OCI-LY7 (cell line): ENCODE measurements at regions not wholly inside any gene's neighbourhood (a gene's known extent, or its start where the extent isn't known, plus 50 kb on each side); places are given as distances from the start of the nearest gene placed in this dataset.

Experiments used
- BruUV-seq: library from RNA; stranded (reverse); fragments of 400-500 nt; replicated peaks from 2 replicates; lab custom pipeline; 2021; lab: Mats Ljungman, UMichigan
- CTCF ChIA-PET: fragments of 300-600 bp; sonication (Branson Sonifier 250); formaldehyde crosslinking; loops from one replicate; lab custom pipeline; 2022; ENCODE audit warnings: antibody characterized with exemption; ENCODE audit not compliant: unreplicated experiment; lab: Charles Lee
- POLR2A ChIA-PET: fragments of 300-600 bp; sonication (Branson Sonifier 250); formaldehyde crosslinking; loops from one replicate; lab custom pipeline; 2022; ENCODE audit warnings: antibody characterized with exemption; lab: Charles Lee
- DNase-seq: peaks from one replicate; pipeline ENCODE4 v3.0.0-alpha.2; 2015; ENCODE audit warnings: low spot score
- H2AFZ ChIP-seq: fragments of 200-600 bp; sonication (generic), shearing (Covaris generic); 2 replicates; pipeline ENCODE4 v1.6.1; 2014; ENCODE audit warnings: mild to moderate bottlenecking, antibody characterized with exemption, low read length, moderate library complexity
- H3K27ac ChIP-seq: fragments of 200-600 bp; sonication (generic); 2 replicates; pipeline ENCODE4 v1.5.1; 2014; ENCODE audit warnings: mixed run types, low read depth, mild to moderate bottlenecking, moderate library complexity, low read length, inconsistent platforms; ENCODE audit not compliant: poor library complexity, severe bottlenecking
- H3K36me3 ChIP-seq: fragments of 200-600 bp; sonication (generic); 2 replicates; pipeline ENCODE4 v1.6.1; 2014; ENCODE audit warnings: mild to moderate bottlenecking, antibody characterized with exemption, low read length, moderate library complexity, mixed read lengths; ENCODE audit not compliant: insufficient read depth
- H3K4me1 ChIP-seq: fragments of 200-600 bp; sonication (generic); 2 replicates; pipeline ENCODE4 v1.5.1; 2014; ENCODE audit warnings: mild to moderate bottlenecking, low read length; ENCODE audit not compliant: insufficient read depth, poor library complexity, severe bottlenecking
- H3K4me2 ChIP-seq: fragments of 200-600 bp; sonication (generic); 2 replicates; pipeline ENCODE4 v1.6.1; 2014; ENCODE audit warnings: mild to moderate bottlenecking, low read length
- H3K4me3 ChIP-seq: fragments of 200-600 bp; sonication (generic); 2 replicates; pipeline ENCODE4 v1.5.1; 2014; ENCODE audit warnings: mild to moderate bottlenecking, low read depth, low read length; ENCODE audit not compliant: poor library complexity, severe bottlenecking
- H3K79me2 ChIP-seq: fragments of 200-600 bp; sonication (generic); 2 replicates; pipeline ENCODE4 v1.6.1; 2016; ENCODE audit warnings: low read depth, mild to moderate bottlenecking, low read length, moderate library complexity, mixed read lengths; ENCODE audit not compliant: insufficient read depth
- H3K9me2 ChIP-seq: fragments of 200-600 bp; sonication (generic); 2 replicates; pipeline ENCODE4 v1.6.1; 2016; ENCODE audit warnings: mild to moderate bottlenecking, low read length, mixed read lengths; ENCODE audit not compliant: insufficient read depth
- H3K9me3 ChIP-seq: fragments of 200-600 bp; sonication (generic); 2 replicates; pipeline ENCODE4 v1.6.1; 2014; ENCODE audit warnings: mild to moderate bottlenecking, mixed run types, low read length, mixed read lengths
- H4K20me1 ChIP-seq: fragments of 200-600 bp; sonication (generic); 2 replicates; pipeline ENCODE4 v1.6.1; 2014; ENCODE audit warnings: mild to moderate bottlenecking, antibody characterized with exemption, low read length, moderate library complexity, mixed read lengths; ENCODE audit not compliant: insufficient read depth
- EZH2phosphoT487 ChIP-seq: fragments of 200-600 bp; sonication (generic); IDR thresholded peaks from 2 replicates; pipeline ENCODE4 v1.6.1; 2018; ENCODE audit warnings: low read depth, borderline replicate concordance, mild to moderate bottlenecking, mixed run types, antibody characterized with exemption, low read length, moderate library complexity, mixed read lengths
- intact Hi-C: fragments of 100-400 bp; cut with micrococcal nuclease; formaldehyde crosslinking; loops from one replicate; pipeline ENCODE4 v1.10.0; 2022; ENCODE audit not compliant: unreplicated experiment
- TF ChIP-seq, protein P1 (sequence below): fragments of 200-600 bp; sonication (generic); conservative IDR thresholded peaks from 2 replicates; pipeline ENCODE4 v1.5.1; 2014; ENCODE audit warnings: mild to moderate bottlenecking, antibody characterized with exemption, low read length, moderate library complexity, mixed read lengths

DNA sequence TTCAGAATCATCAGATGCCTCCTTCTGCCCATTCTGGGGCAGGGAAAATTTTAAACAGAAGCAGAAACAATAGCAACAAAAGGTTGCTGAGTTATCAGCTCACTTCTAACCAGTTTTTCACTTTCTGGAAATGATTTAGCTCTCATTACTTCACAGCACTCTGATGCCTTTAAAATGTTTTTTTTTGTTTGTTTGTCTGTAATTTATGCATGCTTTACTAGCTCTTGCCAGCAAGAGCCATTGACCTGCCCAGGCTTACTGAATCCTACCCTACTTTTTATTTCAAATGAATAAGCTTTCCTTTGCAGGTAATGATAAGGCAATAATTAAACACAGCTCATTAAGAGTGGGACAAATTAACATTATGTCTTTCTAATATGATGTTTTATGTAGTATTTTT is 466.1 kb upstream of the NOVA1 start:
- Histone ChIP-seq H2AFZ (no peak overlapping the region), H3K4me3 (no peak overlapping the region), H3K4me2 (no peak overlapping the region), H3K4me1 (no peaks in the 10 kb centered on the region), H3K9me3 (0 out of 2 replicates have a peak, but pooled peaks cover 6% of the 10 kb centered on the region), H3K36me3 (no peaks in the 10 kb centered on the region), H3K79me2 (no peaks in the 10 kb centered on the region), H3K9me2 (no peaks in the 10 kb centered on the region), H3K27ac (no peak overlapping the region), H4K20me1 (no peaks in the 10 kb centered on the region)
- no peak for TF ChIP-seq EZH2phosphoT487
- TF ChIP-seq, protein P1, sequence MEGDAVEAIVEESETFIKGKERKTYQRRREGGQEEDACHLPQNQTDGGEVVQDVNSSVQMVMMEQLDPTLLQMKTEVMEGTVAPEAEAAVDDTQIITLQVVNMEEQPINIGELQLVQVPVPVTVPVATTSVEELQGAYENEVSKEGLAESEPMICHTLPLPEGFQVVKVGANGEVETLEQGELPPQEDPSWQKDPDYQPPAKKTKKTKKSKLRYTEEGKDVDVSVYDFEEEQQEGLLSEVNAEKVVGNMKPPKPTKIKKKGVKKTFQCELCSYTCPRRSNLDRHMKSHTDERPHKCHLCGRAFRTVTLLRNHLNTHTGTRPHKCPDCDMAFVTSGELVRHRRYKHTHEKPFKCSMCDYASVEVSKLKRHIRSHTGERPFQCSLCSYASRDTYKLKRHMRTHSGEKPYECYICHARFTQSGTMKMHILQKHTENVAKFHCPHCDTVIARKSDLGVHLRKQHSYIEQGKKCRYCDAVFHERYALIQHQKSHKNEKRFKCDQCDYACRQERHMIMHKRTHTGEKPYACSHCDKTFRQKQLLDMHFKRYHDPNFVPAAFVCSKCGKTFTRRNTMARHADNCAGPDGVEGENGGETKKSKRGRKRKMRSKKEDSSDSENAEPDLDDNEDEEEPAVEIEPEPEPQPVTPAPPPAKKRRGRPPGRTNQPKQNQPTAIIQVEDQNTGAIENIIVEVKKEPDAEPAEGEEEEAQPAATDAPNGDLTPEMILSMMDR: no peak
- ChIA-PET POLR2A (interaction anchor here (0.7 kb wide), 1 partner anchor 83 kb away, joined by 3 read pairs; no protein-coding TSS in a partner anchor), CTCF (no interaction called here)
- DNase-seq: no peak
- intact Hi-C loops: no loop called here
- no TSS peak for BruUV-seq

DNA sequence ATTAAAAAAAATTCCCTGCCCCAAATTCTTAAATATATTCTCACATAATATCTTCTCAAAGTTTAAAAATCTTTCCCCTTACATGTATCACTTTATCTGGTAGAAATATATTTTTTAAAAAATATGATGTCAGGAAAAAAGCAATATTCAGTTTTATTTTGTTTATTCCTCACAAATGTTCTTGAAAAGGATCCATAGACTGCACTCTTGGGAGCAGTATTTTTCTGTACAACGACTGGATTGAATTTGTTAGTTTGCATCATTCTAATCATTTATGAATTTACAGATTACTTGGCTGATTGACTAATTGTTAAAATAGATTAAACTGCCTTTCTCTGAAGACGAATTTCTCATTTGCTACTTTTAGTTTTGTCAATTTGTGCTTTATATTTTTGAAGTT is 468.1 kb upstream of the NOVA1 start:
- Histone ChIP-seq H3K4me1 (no peaks in the 10 kb centered on the region), H3K9me3 (peaks cover 6% of the 10 kb centered on the region; the same call in 1 of the 2 replicates), H3K79me2 (no peaks in the 10 kb centered on the region), H2AFZ (no peak overlapping the region), H3K36me3 (no peaks in the 10 kb centered on the region), H3K4me3 (no peak overlapping the region), H4K20me1 (no peaks in the 10 kb centered on the region), H3K27ac (no peak overlapping the region), H3K4me2 (no peak overlapping the region), H3K9me2 (no peaks in the 10 kb centered on the region)
- DNase-seq: no peak
- POLR2A ChIA-PET: no interaction called here
- intact Hi-C loops: no loop called here
- TF ChIP-seq EZH2phosphoT487: no peak
- TF ChIP-seq, protein P1: no peak
- CTCF ChIA-PET: no interaction called here
- BruUV-seq: no TSS peak

DNA sequence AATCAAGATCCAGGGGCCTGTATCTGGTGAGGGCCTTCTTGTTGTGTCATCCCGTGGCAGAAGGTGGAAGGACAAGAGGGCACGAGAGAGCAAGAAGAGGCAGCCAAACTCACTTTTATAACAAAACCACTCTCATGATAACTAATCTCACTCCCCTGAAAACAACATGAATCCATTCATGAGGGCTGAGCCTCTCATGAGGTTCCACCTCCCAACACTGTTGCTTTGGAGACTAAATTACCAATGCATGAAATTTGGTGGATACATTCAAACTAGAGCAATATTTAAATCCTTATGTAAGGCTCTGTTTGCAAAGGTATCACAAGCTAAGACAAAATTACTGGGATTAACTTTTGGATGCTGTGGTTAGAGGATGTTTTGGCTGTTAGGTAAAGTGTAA is 470.1 kb upstream of the NOVA1 start:
- BruUV-seq: no TSS peak
- Histone ChIP-seq H2AFZ (no peak overlapping the region), H3K4me3 (no peak overlapping the region), H3K79me2 (no peaks in the 10 kb centered on the region), H3K36me3 (no peaks in the 10 kb centered on the region), H3K4me2 (no peak overlapping the region), H3K9me3 (peaks cover 6% of the 10 kb centered on the region; the same call in 1 of the 2 replicates), H4K20me1 (no peaks in the 10 kb centered on the region), H3K4me1 (no peaks in the 10 kb centered on the region), H3K27ac (no peak overlapping the region), H3K9me2 (no peaks in the 10 kb centered on the region)
- CTCF ChIA-PET: no interaction called here
- no peak for DNase-seq
- TF ChIP-seq EZH2phosphoT487: no peak
- TF ChIP-seq, protein P1: no peak
- POLR2A ChIA-PET: no interaction called here
- intact Hi-C loops: no loop called here
